LNCAP (cell line): ENCODE measurements at regions not wholly inside any gene's neighbourhood (a gene's known extent, or its start where the extent isn't known, plus 50 kb on each side); places are given as distances from the start of the nearest gene placed in this dataset.

Experiments used
- TF ChIP-seq, protein P1 (sequence below): fragments of 450-650 bp; IDR thresholded peaks from 2 replicates; pipeline ENCODE4 v1.5.1; 2017; ENCODE audit warnings: mild to moderate bottlenecking

GRCh38 chr1:72986591-72987290 is 704.4 kb upstream of the NEGR1 start:
- TF ChIP-seq, protein P1, sequence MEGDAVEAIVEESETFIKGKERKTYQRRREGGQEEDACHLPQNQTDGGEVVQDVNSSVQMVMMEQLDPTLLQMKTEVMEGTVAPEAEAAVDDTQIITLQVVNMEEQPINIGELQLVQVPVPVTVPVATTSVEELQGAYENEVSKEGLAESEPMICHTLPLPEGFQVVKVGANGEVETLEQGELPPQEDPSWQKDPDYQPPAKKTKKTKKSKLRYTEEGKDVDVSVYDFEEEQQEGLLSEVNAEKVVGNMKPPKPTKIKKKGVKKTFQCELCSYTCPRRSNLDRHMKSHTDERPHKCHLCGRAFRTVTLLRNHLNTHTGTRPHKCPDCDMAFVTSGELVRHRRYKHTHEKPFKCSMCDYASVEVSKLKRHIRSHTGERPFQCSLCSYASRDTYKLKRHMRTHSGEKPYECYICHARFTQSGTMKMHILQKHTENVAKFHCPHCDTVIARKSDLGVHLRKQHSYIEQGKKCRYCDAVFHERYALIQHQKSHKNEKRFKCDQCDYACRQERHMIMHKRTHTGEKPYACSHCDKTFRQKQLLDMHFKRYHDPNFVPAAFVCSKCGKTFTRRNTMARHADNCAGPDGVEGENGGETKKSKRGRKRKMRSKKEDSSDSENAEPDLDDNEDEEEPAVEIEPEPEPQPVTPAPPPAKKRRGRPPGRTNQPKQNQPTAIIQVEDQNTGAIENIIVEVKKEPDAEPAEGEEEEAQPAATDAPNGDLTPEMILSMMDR: no peak

GRCh38 chr1:72969461-72969860 is 687.1 kb upstream of the NEGR1 start:
- TF ChIP-seq, protein P1: no peak

DNA sequence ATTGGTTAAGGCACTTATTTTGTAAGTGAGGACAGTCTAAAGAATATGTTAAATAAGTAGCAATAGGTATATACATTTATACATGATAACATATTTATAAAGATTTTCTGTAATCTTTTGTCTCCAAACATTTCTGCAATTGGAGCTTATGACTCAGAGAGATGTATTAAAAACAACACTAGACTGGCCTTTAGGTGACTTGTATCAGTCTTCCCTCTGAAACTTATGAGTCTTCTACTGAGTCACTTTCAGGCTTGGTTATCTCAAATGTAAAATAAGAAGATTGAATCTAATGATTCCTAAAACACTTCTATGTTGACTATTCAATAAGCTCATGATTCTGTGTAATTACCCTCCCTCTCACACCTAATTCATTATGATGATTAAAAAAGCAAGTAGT is 672.6 kb upstream of the NEGR1 start:
- TF ChIP-seq, protein P1: no peak

GRCh38 chr1:72946903-72947499 is 664.7 kb upstream of the NEGR1 start:
- TF ChIP-seq, protein P1: no peak

- TF ChIP-seq, protein P1: no peak
Measured at GRCh38 chr1:72942008-72942407, 659.7 kb upstream of the NEGR1 start.

- TF ChIP-seq, protein P1: no peak
Measured at GRCh38 chr1:72938408-72938807, 656.1 kb upstream of the NEGR1 start.

DNA sequence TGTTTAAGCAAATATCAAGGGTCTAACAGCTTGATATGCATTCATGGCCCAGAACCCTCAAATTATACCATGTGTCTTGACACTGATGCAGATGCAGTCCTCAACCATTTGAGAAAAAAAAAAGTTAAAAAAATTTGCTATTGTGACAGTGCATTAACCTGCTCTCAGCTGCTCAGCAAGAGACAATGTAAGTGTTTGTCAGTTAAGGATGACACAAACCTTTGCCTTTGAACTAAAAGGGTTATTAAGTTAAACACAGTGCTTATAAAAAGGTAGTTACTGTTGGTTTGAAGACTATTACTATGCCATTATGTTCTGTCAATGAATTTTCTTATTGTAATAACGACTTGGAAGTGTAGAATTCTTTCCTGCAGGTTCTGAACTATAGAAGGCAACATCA is 655.6 kb upstream of the NEGR1 start:
- TF ChIP-seq, protein P1: no peak
